BLaER1 treated with 17β-estradiol and CSF1 and Interleukin-3, amounts not matched to agents 10 nM and 100 nM (cell line): ENCODE measurements at regions not wholly inside any gene's neighbourhood (a gene's known extent, or its start where the extent isn't known, plus 50 kb on each side); places are given as distances from the start of the nearest gene placed in this dataset.

Source experiments
- H3K27ac ChIP-seq, 11 experiments: shearing (Covaris generic); formaldehyde crosslinking; 2 replicates each; pipeline ENCODE4 v1.8.1; 2022
- H3K27me3 ChIP-seq, 11 experiments: shearing (Covaris generic); formaldehyde crosslinking; 2 replicates each; pipeline ENCODE4 v1.8.1; 2022
- H3K36me3 ChIP-seq, 11 experiments: shearing (Covaris generic); formaldehyde crosslinking; 2 replicates each; pipeline ENCODE4 v1.8.1; 2022
- H3K4me1 ChIP-seq, 10 experiments: shearing (Covaris generic); formaldehyde crosslinking; 2 replicates each; pipeline ENCODE4 v1.8.1; 2022
- H3K4me2 ChIP-seq, 11 experiments: shearing (Covaris generic); formaldehyde crosslinking; 2 replicates each; pipeline ENCODE4 v1.8.1; 2022
- H3K4me3 ChIP-seq, 10 experiments: shearing (Covaris generic); formaldehyde crosslinking; 2 replicates each; pipeline ENCODE4 v1.8.1; 2022
- H3K9ac ChIP-seq, 11 experiments: shearing (Covaris generic); formaldehyde crosslinking; 2 replicates each; pipeline ENCODE4 v1.8.1; 2022
- H3K9me3 ChIP-seq, 11 experiments: shearing (Covaris generic); formaldehyde crosslinking; replicated peaks in 1 of 11; 2 replicates each; pipeline ENCODE4 v1.8.1; 2022
- H4K20me1 ChIP-seq, 11 experiments: shearing (Covaris generic); formaldehyde crosslinking; 2 replicates each; pipeline ENCODE4 v1.8.1; 2022
- Cebpa-rat ChIP-seq, 11 experiments: shearing (Covaris generic); IDR thresholded peaks; 2 replicates each; pipeline ENCODE4 v1.8.1; 2022

GRCh38 chr12:98151105-98151590 is 364.2 kb upstream of the TMPO start:
- H3K4me2 ChIP-seq = no peak overlapping the region
- H3K9me3 ChIP-seq = no peaks in the 10 kb centered on the region

GRCh38 chr12:98151984-98152383 is 363.4 kb upstream of the TMPO start:
- Histone ChIP-seq H3K27me3 (no peaks in the 10 kb centered on the region), H3K4me2 (no peak overlapping the region), H3K4me3 (no peak overlapping the region), H3K4me1 (peaks cover 0 to 9% (median 0%) of the 10 kb centered on the region in 10 experiments; a peak in 7 of 20 replicates), H3K27ac (no peak overlapping the region), H3K9ac (no peak overlapping the region), H4K20me1 (no peaks in the 10 kb centered on the region), H3K9me3 (no peaks in the 10 kb centered on the region), H3K36me3 (no peaks in the 10 kb centered on the region)
- no peak for TF ChIP-seq Cebpa-rat (IDR thresholded peaks at IDR 0.05)

More at GRCh38 chr12:98151105-98151590, 364.2 kb upstream of the TMPO start:
- Histone ChIP-seq H3K9ac (no peak overlapping the region), H3K4me3 (no peak overlapping the region), H3K36me3 (no peaks in the 10 kb centered on the region), H3K4me1 (peaks cover 0 to 9% (median 0%) of the 10 kb centered on the region in 10 experiments; a peak in 7 of 20 replicates), H4K20me1 (no peaks in the 10 kb centered on the region), H3K27me3 (no peaks in the 10 kb centered on the region), H3K27ac (no peak overlapping the region)
- TF ChIP-seq Cebpa-rat (IDR thresholded peaks at IDR 0.05) = no peak

GRCh38 chr12:98154850-98155249 is 360.5 kb upstream of the TMPO start:
- no peaks in the 10 kb centered on the region for H3K36me3 ChIP-seq
- no peaks in the 10 kb centered on the region for H3K9me3 ChIP-seq
- TF ChIP-seq Cebpa-rat (IDR thresholded peaks at IDR 0.05) = no peak
- 0 out of 22 replicates have a peak overlapping the region, but pooled peaks of 1 of the 11 experiments have one; percentile 3 for H3K4me2 ChIP-seq
- H3K4me3 ChIP-seq = no peak overlapping the region
- no peaks in the 10 kb centered on the region for H4K20me1 ChIP-seq
- no peak overlapping the region for H3K27ac ChIP-seq
- H3K9ac ChIP-seq = no peak overlapping the region
- H3K27me3 ChIP-seq = no peaks in the 10 kb centered on the region
- H3K4me1 ChIP-seq = peaks cover 0 to 9% (median 0%) of the 10 kb centered on the region in 10 experiments; a peak in 7 of 20 replicates

- TF ChIP-seq Cebpa-rat (IDR thresholded peaks at IDR 0.05) = no peak
- no peaks in the 10 kb centered on the region for H3K9me3 ChIP-seq
Observed at GRCh38 chr12:98156697-98157096, 358.7 kb upstream of the TMPO start.

GRCh38 chr12:98162906-98163678 is 352.3 kb upstream of the TMPO start:
- H4K20me1 ChIP-seq = no peaks in the 10 kb centered on the region
- no peaks in the 10 kb centered on the region for H3K27me3 ChIP-seq
- H3K4me1 ChIP-seq = no peaks in the 10 kb centered on the region
- H3K9me3 ChIP-seq = no peaks in the 10 kb centered on the region
- no peak overlapping the region for H3K27ac ChIP-seq
- H3K4me2 ChIP-seq = no peak overlapping the region
- H3K36me3 ChIP-seq = no peaks in the 10 kb centered on the region
- no peak overlapping the region for H3K9ac ChIP-seq
- H3K4me3 ChIP-seq = no peak overlapping the region
- TF ChIP-seq Cebpa-rat (IDR thresholded peaks at IDR 0.05) = no peak

More at GRCh38 chr12:98156697-98157096, 358.7 kb upstream of the TMPO start:
- no peak overlapping the region for H3K4me2 ChIP-seq
- H3K4me3 ChIP-seq = no peak overlapping the region
- H3K27me3 ChIP-seq = no peaks in the 10 kb centered on the region
- H3K27ac ChIP-seq = no peak overlapping the region
- no peaks in the 10 kb centered on the region for H4K20me1 ChIP-seq
- no peaks in the 10 kb centered on the region for H3K36me3 ChIP-seq
- H3K4me1 ChIP-seq = peaks cover 0 to 9% (median 0%) of the 10 kb centered on the region in 10 experiments; a peak in 7 of 20 replicates
- no peak overlapping the region for H3K9ac ChIP-seq

- peaks cover 0 to 9% (median 6%) of the 10 kb centered on the region in 10 experiments; a peak in 8 of 20 replicates for H3K4me1 ChIP-seq
- H3K9ac ChIP-seq = no peak overlapping the region
- no peak for TF ChIP-seq Cebpa-rat (IDR thresholded peaks at IDR 0.05)
- H4K20me1 ChIP-seq = no peaks in the 10 kb centered on the region
- no peaks in the 10 kb centered on the region for H3K27me3 ChIP-seq
- no peaks in the 10 kb centered on the region for H3K36me3 ChIP-seq
- peaks cover 0 to 10% (median 7%) of the 10 kb centered on the region in 11 experiments; a peak in 6 of 22 replicates for H3K9me3 ChIP-seq
- no peak overlapping the region for H3K4me2 ChIP-seq
- no peak overlapping the region for H3K27ac ChIP-seq
- H3K4me3 ChIP-seq = no peak overlapping the region
Observed at GRCh38 chr12:98172304-98172703, 343.1 kb upstream of the TMPO start.

- Histone ChIP-seq H3K9ac (no peak overlapping the region), H4K20me1 (no peaks in the 10 kb centered on the region), H3K27ac (no peak overlapping the region), H3K9me3 (peaks cover 0 to 13% (median 9%) of the 10 kb centered on the region in 11 experiments; a peak in 6 of 22 replicates), H3K36me3 (no peaks in the 10 kb centered on the region), H3K4me3 (no peak overlapping the region), H3K4me2 (no peak overlapping the region), H3K27me3 (no peaks in the 10 kb centered on the region), H3K4me1 (peaks cover 0 to 11% (median 6%) of the 10 kb centered on the region in 10 experiments; a peak in 8 of 20 replicates)
- no peak for TF ChIP-seq Cebpa-rat (IDR thresholded peaks at IDR 0.05)
Observed at GRCh38 chr12:98172801-98173200, 342.6 kb upstream of the TMPO start.

- no peaks in the 10 kb centered on the region for H4K20me1 ChIP-seq
- H3K4me3 ChIP-seq = no peak overlapping the region
- H3K4me2 ChIP-seq = no peak overlapping the region
- peaks cover 0 to 17% (median 9%) of the 10 kb centered on the region in 11 experiments; a peak in 6 of 22 replicates for H3K9me3 ChIP-seq
- no peaks in the 10 kb centered on the region for H3K36me3 ChIP-seq
- no peak for TF ChIP-seq Cebpa-rat (IDR thresholded peaks at IDR 0.05)
- no peaks in the 10 kb centered on the region for H3K27me3 ChIP-seq
- peaks cover 0 to 11% (median 6%) of the 10 kb centered on the region in 10 experiments; a peak in 8 of 20 replicates for H3K4me1 ChIP-seq
- no peak overlapping the region for H3K27ac ChIP-seq
- no peak overlapping the region for H3K9ac ChIP-seq
Observed at GRCh38 chr12:98173773-98174427, 341.5 kb upstream of the TMPO start.

GRCh38 chr12:98174428-98174809 is 341.0 kb upstream of the TMPO start:
- TF ChIP-seq Cebpa-rat (IDR thresholded peaks at IDR 0.05) = no peak
- Histone ChIP-seq H3K27ac (no peak overlapping the region), H4K20me1 (no peaks in the 10 kb centered on the region), H3K36me3 (no peaks in the 10 kb centered on the region), H3K4me2 (no peak overlapping the region), H3K4me1 (peaks cover 0 to 11% (median 6%) of the 10 kb centered on the region in 10 experiments; a peak in 8 of 20 replicates), H3K9me3 (peaks cover 0 to 17% (median 9%) of the 10 kb centered on the region in 11 experiments; a peak in 6 of 22 replicates), H3K27me3 (no peaks in the 10 kb centered on the region), H3K4me3 (no peak overlapping the region), H3K9ac (no peak overlapping the region)
